Thyroid gland (tissue), 4 donors: ENCODE measurements at regions not wholly inside any gene's neighbourhood (a gene's known extent, or its start where the extent isn't known, plus 50 kb on each side); places are given as distances from the start of the nearest gene placed in this dataset.
"Not testable (repeated sequence)": the region's sequence is repeated elsewhere in the genome, so short reads cannot be mapped to it uniquely, and the experiment has no call there.

Experiments
- POLR2A ChIP-seq, 2 donors: fragments of 450-650 bp; IDR thresholded peaks; one replicate each; pipeline ENCODE4 v1.6.1; 2017; ENCODE audit warnings: antibody characterized with exemption in 2 of 2, mild to moderate bottlenecking in 2 of 2, moderate library complexity in 1 of 2
- TF ChIP-seq, protein P1 (sequence below), 6 experiments: fragments of 200-600 bp in 3 of 6; fragments of 450-650 bp in 3 of 6; sonication (generic) in 3 of 6; IDR thresholded peaks; one replicate each; pipeline ENCODE4 v1.5.1; 2016 to 2019; ENCODE audit warnings: antibody characterized with exemption in 6 of 6, mild to moderate bottlenecking in 2 of 6, inconsistent platforms in 1 of 6, moderate library complexity in 1 of 6

DNA sequence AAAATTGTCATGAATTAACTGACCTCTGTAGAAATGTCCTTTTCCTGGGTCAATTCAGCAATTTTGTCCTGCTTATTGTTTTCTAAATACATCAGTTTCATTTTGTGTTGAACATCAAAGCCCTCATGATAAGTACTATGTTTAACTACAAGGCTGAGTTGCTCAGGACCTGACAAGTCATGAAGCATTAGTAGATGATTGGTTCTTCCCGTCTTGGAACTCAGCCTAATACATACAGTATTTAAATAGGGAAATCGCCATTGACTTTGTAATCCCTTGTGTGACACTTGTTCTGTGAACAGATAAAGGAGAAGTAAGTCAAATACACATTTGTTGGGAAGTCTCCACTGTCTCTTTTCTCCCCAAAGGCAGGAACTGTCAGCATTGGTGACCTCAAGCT is 109.6 kb upstream of the POMZP3 start:
- TF ChIP-seq, protein P1, sequence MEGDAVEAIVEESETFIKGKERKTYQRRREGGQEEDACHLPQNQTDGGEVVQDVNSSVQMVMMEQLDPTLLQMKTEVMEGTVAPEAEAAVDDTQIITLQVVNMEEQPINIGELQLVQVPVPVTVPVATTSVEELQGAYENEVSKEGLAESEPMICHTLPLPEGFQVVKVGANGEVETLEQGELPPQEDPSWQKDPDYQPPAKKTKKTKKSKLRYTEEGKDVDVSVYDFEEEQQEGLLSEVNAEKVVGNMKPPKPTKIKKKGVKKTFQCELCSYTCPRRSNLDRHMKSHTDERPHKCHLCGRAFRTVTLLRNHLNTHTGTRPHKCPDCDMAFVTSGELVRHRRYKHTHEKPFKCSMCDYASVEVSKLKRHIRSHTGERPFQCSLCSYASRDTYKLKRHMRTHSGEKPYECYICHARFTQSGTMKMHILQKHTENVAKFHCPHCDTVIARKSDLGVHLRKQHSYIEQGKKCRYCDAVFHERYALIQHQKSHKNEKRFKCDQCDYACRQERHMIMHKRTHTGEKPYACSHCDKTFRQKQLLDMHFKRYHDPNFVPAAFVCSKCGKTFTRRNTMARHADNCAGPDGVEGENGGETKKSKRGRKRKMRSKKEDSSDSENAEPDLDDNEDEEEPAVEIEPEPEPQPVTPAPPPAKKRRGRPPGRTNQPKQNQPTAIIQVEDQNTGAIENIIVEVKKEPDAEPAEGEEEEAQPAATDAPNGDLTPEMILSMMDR (IDR thresholded peaks at IDR 0.05), result not testable (repeated sequence)
- TF ChIP-seq POLR2A (IDR thresholded peaks at IDR 0.05), result not testable (repeated sequence)
